Esophagus squamous epithelium (tissue), 5 donors: ENCODE measurements at regions not wholly inside any gene's neighbourhood (a gene's known extent, or its start where the extent isn't known, plus 50 kb on each side); places are given as distances from the start of the nearest gene placed in this dataset.

Experiments
- DNase-seq: peaks from one replicate; lab custom pipeline; 2025; lab: John Stamatoyannopoulos, UW
- H3K27ac ChIP-seq, 4 donors: fragments of 200-600 bp; sonication (generic); one replicate each; pipeline ENCODE4 v1.5.1; 2016 to 2019; ENCODE audit warnings: mild to moderate bottlenecking in 1 of 4
- H3K27me3 ChIP-seq, 4 donors: fragments of 200-600 bp; sonication (generic); 1 replicate in 3 of 4; 2 replicates in 1 of 4; pipeline versions ENCODE4 v1.5.1 to v1.6.0; 2017 to 2021; ENCODE audit warnings: antibody characterized with exemption in 1 of 4
- H3K36me3 ChIP-seq, 3 donors: fragments of 200-600 bp; sonication (generic); one replicate each; pipeline ENCODE4 v1.5.1; 2016 to 2019
- H3K4me1 ChIP-seq, 3 donors: fragments of 200-600 bp; sonication (generic); one replicate each; pipeline ENCODE4 v1.5.1; 2017 to 2019
- H3K4me3 ChIP-seq, 4 donors: fragments of 200-600 bp; sonication (generic); 1 replicate in 3 of 4; 2 replicates in 1 of 4; pipeline ENCODE4 v1.5.1; 2016 to 2019; ENCODE audit warnings: mild to moderate bottlenecking in 2 of 4, moderate library complexity in 1 of 4
- H3K9me3 ChIP-seq, 3 donors: fragments of 200-600 bp; sonication (generic); one replicate each; pipeline ENCODE4 v1.5.1; 2016 to 2019
- POLR2A ChIP-seq, 4 donors: fragments of 450-650 bp; IDR thresholded peaks; one replicate each; pipeline ENCODE4 v1.6.1; 2017; ENCODE audit warnings: antibody characterized with exemption in 4 of 4, mild to moderate bottlenecking in 4 of 4, moderate library complexity in 3 of 4
- WGBS, 2 donors: methylation state at CpG; one replicate each; pipeline ENCODE4 v1.1.5; 2018; 5-methylcytosine and 5-hydroxymethylcytosine counted together
- intact Hi-C: fragments of 100-400 bp; cut with DNase I; formaldehyde crosslinking; loops from one replicate; pipeline ENCODE4 v1.15.0; 2022
- TF ChIP-seq, protein P1 (sequence below), 6 experiments: fragments of 450-650 bp in 4 of 6; fragments of 200-600 bp in 2 of 6; sonication (generic) in 2 of 6; IDR thresholded peaks; one replicate each; pipeline ENCODE4 v1.5.1; 2016 to 2019; ENCODE audit warnings: antibody characterized with exemption in 6 of 6, mild to moderate bottlenecking in 4 of 6, moderate library complexity in 4 of 6
- donor health status: DM: yes; HTN: yes; CAD: no.

DNA sequence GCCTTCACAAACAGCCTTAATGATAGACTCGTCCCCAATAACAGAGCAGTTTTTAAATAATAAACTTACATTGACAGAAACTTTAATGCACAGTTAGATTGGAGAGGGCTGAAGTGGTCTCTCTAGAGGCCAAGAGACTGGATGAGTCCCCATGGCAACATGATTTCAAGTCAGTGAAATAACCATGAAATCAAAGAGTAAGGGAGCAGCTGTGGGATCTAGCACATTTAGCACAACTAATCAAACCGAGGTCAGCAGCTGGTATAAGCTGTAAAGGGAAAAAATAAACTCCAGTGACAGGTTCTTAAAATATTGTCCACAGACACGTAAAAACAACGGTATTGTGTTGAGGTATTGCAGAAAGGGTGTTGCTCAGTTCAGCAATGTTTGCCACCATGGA is 916.6 kb downstream of the DNAH5 start:
- TF ChIP-seq, protein P1, sequence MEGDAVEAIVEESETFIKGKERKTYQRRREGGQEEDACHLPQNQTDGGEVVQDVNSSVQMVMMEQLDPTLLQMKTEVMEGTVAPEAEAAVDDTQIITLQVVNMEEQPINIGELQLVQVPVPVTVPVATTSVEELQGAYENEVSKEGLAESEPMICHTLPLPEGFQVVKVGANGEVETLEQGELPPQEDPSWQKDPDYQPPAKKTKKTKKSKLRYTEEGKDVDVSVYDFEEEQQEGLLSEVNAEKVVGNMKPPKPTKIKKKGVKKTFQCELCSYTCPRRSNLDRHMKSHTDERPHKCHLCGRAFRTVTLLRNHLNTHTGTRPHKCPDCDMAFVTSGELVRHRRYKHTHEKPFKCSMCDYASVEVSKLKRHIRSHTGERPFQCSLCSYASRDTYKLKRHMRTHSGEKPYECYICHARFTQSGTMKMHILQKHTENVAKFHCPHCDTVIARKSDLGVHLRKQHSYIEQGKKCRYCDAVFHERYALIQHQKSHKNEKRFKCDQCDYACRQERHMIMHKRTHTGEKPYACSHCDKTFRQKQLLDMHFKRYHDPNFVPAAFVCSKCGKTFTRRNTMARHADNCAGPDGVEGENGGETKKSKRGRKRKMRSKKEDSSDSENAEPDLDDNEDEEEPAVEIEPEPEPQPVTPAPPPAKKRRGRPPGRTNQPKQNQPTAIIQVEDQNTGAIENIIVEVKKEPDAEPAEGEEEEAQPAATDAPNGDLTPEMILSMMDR (IDR thresholded peaks at IDR 0.05), result no peak
- no peak for TF ChIP-seq POLR2A (IDR thresholded peaks at IDR 0.05)

GRCh38 chr5:13019729-13020128 is 924.8 kb downstream of the DNAH5 start:
- intact Hi-C loops, result no loop called here

More for the DNA sequence above, 916.6 kb downstream of the DNAH5 start:
- Histone ChIP-seq H3K27ac (no peak overlapping the region), H3K36me3 (no peaks in the 10 kb centered on the region), H3K9me3 (no peaks in the 10 kb centered on the region), H3K27me3 (no peaks in the 10 kb centered on the region), H3K4me3 (no peak overlapping the region), H3K4me1 (no peaks in the 10 kb centered on the region)
- intact Hi-C loops, result no loop called here
- WGBS, 2 donors, result 47 to 60% methylated on average over 4 of the region's 4 CpGs
- no peak for DNase-seq

GRCh38 chr5:13003457-13003856 is 941.0 kb downstream of the DNAH5 start:
- no peak overlapping the region for H3K27ac ChIP-seq
- H3K36me3 ChIP-seq, result no peaks in the 10 kb centered on the region
- no peak overlapping the region for H3K4me3 ChIP-seq
- DNase-seq, result no peak
- no peaks in the 10 kb centered on the region for H3K9me3 ChIP-seq
- no peaks in the 10 kb centered on the region for H3K27me3 ChIP-seq
- WGBS, 2 donors, result 38 to 45% methylated on average over 1 of the region's 1 CpG
- H3K4me1 ChIP-seq, result no peaks in the 10 kb centered on the region
- TF ChIP-seq, protein P1 (IDR thresholded peaks at IDR 0.05), result no peak
- TF ChIP-seq POLR2A (IDR thresholded peaks at IDR 0.05), result no peak
- intact Hi-C loops, result no loop called here

More at GRCh38 chr5:13019729-13020128, 924.8 kb downstream of the DNAH5 start:
- no peaks in the 10 kb centered on the region for H3K9me3 ChIP-seq
- TF ChIP-seq, protein P1 (IDR thresholded peaks at IDR 0.05), result no peak
- no peak for TF ChIP-seq POLR2A (IDR thresholded peaks at IDR 0.05)
- 47 to 50% methylated on average over 1 of the region's 1 CpG for WGBS, 2 donors
- no peaks in the 10 kb centered on the region for H3K4me1 ChIP-seq
- no peaks in the 10 kb centered on the region for H3K27me3 ChIP-seq
- no peak for DNase-seq
- no peaks in the 10 kb centered on the region for H3K36me3 ChIP-seq
- no peak overlapping the region for H3K4me3 ChIP-seq
- H3K27ac ChIP-seq, result no peak overlapping the region

DNA sequence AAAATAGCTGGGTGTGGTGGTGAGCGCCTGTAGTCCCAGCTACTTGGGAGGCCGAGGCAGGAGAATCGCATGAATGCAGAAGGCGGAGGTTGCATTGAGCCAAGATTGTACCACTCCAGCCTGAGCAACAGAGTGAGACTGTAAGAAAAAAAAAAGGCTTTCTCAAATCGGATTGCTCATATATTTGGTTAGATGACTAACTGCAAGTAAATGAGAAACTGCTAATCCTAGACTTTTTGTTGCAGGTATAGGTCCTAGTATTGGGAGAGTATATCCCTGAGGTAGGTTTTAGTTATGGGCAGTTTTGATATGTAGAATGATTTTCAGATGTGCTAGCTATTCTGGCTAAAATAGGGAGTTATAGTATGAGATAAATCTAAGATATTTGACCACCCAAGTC is 944.8 kb downstream of the DNAH5 start:
- DNase-seq, result no peak
- 85% methylated on average over 5 of the region's 5 CpGs for WGBS, 2 donors
- Histone ChIP-seq H3K27me3 (no peaks in the 10 kb centered on the region), H3K36me3 (no peaks in the 10 kb centered on the region), H3K4me3 (no peak overlapping the region), H3K27ac (no peak overlapping the region), H3K9me3 (no peaks in the 10 kb centered on the region), H3K4me1 (no peaks in the 10 kb centered on the region)
- TF ChIP-seq, protein P1 (IDR thresholded peaks at IDR 0.05), result no peak
- no peak for TF ChIP-seq POLR2A (IDR thresholded peaks at IDR 0.05)
- intact Hi-C loops, result no loop called here

DNA sequence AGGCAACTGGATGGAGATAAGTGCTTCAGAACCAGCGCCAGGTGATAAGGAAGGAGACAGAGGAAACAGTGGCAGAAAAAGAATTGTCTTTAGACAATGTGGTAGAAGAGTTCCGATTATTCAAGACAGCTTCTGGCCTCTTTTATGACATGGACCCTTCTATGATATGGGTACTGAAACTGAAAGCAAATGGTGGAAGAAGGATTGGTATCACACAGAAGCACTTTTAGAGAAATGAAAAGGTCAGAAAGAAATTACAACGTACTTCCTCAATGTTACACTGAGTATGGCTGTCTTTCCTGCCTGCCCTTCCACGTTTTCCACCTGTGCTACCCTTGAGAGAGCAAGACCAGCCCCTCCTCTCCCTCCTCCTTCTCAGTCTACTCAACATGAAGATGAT is 959.3 kb downstream of the DNAH5 start:
- H3K4me3 ChIP-seq, result no peak overlapping the region
- intact Hi-C loops, result no loop called here
- 65 to 71% methylated on average over 4 of the region's 4 CpGs for WGBS, 2 donors
- no peak for DNase-seq
- H3K27me3 ChIP-seq, result no peaks in the 10 kb centered on the region
- no peak overlapping the region for H3K27ac ChIP-seq
- no peaks in the 10 kb centered on the region for H3K9me3 ChIP-seq
- no peak for TF ChIP-seq POLR2A (IDR thresholded peaks at IDR 0.05)
- TF ChIP-seq, protein P1 (IDR thresholded peaks at IDR 0.05), result no peak
- H3K4me1 ChIP-seq, result no peaks in the 10 kb centered on the region
- H3K36me3 ChIP-seq, result no peaks in the 10 kb centered on the region
